Fibroblast of skin of right quadriceps (primary cell): ENCODE measurements at regions not wholly inside any gene's neighbourhood (a gene's known extent, or its start where the extent isn't known, plus 50 kb on each side); places are given as distances from the start of the nearest gene placed in this dataset.
A peak's percentile ranks its signal among the peaks of the same experiment; 100 is the strongest.

ENCODE experiments used
- DNase-seq: peaks from one replicate; pipeline ENCODE4 v3.0.0-alpha.2; 2013

DNA sequence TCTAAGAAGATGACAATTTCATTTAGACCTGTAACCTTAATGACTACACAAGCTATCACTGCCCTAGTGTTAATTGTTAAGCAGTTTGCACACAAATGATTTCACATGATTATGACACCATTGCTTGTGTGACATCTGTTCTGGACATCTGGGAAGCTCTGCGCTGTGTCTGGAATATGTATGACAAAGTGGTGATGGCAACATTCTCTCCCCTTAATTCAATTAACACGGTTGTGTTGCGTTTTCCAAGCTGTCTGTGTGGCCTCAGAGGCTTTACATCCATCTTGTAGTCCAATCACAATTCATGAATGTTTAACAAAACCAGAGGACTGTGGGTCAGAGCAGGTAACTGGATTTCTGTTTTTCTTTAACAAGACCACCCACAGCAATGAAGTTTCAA is 204.4 kb downstream of the COG6 start:
- DNase-seq, result no peak

GRCh38 chr13:39862900-39863299 is 207.4 kb downstream of the COG6 start:
- no peak for DNase-seq

DNA sequence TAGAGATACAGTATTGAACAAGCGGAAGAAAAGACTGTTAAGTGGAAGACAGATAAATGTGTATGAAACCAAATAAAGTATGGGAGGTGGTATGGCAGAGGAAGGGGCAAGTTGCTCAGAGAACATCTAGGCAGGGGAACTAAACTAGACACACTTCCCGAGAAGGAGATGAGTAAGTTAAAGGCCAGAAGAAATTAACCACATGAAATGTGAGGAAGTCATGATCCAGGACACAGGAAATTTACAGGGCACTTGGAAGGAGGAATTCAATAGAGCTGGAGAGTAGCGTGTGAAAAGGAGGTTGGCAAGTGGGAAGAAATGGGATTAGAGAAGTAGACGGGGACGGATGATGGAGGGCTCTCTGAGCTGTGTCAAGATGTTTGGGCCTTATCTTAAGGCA is 208.8 kb downstream of the COG6 start:
- DNase-seq, result no peak

DNA sequence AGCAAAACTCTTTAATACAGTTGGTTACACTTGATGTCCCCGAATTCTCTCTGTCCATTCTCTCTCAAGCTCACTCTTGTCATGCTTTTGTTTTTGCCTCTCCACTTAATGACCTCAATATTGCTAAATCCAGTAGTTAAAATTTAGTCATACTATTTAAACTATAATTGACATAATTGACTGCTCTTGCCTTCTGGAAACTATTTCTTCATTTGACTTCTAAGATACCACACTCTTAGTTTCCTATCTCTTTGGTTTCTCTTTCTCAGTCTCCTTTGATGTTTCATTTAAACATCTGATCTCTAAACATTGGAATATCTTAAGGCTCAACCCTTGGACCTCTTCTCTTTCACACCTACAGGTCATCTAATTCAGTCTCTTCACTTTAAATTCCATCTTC is 211.3 kb downstream of the COG6 start:
- no peak for DNase-seq

DNA sequence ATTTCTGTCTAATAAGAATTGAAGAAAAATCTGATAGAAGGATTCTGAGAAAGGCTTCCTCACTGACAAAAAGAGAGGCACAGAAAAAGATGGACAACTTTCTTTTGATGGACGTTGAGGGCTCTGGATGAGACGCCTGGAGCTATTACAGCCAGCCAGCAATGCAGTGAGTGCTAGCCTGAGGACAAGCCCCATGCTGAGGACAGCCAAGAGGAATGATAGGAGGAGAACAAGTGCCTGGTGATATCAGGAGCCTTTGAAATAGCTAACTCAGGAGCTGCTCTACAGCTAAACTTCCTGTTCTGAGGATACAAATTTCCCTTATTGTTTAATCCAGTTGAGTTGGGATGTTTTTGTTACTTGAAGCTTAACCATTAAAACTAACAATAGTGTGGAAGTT is 212.3 kb downstream of the COG6 start:
- DNase-seq, result no peak

GRCh38 chr13:39870197-39870747 is 214.8 kb downstream of the COG6 start:
- peak; percentile 23 for DNase-seq

GRCh38 chr13:39874331-39875053 is 219.0 kb downstream of the COG6 start:
- DNase-seq, result no peak

DNA sequence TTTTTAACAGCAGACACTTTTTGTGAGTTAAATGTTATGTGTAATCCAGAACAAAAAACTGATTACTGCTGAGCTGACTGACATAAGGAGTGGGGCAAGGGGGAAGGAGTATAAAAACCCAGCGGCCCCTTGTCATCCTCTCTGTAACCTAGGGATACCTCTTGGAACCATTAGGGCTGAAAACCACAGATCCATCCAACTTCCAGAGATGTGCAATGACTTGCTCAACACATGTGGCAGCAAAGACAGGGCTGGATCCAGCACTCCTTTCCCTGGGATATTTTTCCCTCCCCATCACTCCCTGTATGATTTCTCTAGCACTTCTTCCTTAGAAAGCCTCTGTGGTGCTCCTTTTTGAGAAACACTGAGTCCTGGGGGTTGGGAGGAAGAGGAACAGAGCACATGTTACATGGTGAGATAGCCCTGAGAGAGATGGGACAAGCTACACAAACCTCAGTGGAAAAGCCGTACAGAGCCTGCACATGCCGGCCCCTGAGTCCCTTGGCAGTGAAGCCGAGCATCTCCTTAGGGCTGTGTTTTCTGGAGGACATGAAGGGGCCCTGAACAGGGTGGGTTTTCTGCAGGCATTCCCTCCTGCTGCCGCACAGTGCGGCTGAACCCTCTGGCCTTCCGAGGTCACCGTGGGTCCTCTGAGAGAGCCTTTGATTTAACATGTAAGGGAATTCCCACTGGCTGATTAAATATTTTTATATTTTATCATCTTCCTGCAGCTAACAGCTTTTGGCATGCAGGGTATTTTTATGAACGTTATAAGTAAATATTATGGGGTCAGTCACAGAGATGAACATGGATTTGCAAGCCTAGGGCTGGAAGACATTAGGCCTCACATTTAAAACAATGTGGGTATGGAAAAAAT is 219.9 kb downstream of the COG6 start:
- peak; percentile 29 for DNase-seq

DNA sequence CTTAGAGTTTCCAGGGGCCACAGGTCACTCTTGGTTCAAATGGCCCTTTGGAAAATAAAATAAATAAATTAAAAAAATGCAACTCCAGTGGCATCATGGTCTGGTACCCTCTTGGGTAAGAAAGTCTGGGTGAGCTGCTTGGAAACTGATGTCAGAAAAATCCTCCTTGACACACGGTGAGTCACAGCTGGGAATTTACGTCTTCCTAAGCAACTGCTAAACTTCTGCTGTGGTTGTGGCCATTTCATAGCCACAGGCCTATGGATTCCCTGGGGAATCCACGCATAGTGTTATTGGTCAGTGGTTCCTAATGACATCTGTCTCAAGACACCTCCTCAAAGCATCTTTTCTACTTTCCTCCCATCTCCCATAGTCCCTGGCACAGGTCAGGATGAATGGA is 220.8 kb downstream of the COG6 start:
- DNase-seq, result peak; percentile 95

DNA sequence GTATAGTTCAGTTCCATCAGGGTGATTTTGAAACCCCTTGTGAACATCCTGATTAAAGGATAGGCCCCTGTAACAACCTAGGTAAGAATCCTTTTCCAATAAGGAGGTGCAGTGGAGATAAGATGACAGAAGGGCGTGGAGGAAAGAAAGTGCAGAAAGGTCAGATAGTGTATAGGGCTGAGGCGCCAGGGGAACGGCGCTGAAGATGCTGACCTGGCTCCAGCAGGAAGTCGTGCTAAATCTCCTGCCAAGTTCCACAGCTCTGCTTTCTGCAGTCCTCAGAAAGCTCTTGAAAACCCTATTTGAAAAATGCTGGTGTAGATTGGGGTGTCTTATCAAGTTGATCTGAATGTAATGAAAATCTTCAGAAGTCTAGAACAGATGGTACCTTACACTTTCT is 221.7 kb downstream of the COG6 start:
- DNase-seq, result no peak

DNA sequence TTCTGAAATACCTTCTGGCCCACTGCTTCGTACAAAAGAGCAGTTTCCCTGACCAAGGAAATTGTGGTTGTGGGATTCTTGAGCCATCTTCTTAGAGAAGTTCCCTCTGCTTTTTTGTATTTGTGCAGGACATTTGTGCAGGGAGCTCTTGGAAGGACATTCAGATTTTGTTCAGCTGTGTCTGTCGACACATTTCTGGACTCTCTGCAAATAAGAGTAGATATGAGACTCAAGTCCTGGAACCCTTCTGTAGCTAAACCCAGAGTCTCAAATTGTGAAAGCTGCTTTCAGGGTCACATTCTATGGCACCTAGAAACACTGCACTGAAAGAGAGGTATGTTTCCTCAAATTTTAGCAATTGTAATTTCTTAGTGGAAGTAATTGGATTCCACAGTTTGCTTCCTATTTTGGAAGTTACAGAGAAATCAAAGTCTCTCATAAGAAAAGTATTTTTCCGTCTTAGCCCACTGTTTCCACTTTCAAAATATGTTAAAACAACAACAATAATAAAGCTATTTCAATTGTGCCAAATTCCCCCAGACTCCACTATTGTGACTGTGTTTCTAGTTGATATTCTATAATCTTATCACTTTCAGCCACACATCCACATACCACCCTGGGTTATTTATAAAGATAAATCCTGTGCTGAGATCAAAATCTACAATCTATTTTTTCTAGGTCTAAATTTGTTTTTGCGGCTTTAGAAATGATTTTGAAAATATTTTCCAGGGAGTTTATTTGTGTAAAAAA is 224.0 kb downstream of the COG6 start:
- DNase-seq, result no peak

DNA sequence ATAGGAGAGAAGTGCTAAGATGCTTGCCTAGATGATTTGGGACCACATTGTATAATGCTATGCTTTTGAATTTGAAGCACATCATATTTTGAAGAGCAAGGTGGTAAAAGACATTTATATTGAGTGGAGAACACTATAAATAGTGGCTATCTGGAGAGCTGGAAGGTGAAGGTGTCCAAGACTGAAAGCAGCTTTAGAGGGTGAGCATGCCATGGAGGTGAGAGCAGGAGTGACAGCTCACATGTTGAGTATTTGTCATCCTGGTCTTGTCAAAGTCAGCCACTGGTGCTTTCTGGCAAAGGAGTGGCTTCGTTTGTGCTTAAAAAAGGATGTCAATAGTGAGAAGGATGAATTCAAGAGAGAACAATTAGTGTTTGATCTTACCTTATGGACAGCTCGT is 225.9 kb downstream of the COG6 start:
- DNase-seq, result no peak

DNA sequence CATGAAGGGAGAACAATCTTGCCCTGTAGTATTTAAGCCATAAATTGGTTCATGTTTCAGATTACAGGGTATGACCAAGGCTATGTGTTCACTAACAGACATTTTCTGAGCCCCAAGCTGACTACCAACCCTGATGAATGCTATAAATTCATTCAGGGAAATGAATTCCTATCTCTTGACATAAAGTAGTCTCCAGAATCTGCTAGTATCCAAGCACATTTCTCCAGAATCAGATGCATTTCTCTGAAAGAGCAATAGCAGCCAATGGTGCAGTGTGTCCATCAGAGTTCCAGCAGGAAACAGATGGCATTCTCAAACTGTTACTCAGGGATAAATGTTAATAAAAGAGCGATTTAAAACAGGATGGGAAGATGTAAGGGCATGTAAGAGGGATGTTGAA is 226.4 kb downstream of the COG6 start:
- DNase-seq, result peak; percentile 86

DNA sequence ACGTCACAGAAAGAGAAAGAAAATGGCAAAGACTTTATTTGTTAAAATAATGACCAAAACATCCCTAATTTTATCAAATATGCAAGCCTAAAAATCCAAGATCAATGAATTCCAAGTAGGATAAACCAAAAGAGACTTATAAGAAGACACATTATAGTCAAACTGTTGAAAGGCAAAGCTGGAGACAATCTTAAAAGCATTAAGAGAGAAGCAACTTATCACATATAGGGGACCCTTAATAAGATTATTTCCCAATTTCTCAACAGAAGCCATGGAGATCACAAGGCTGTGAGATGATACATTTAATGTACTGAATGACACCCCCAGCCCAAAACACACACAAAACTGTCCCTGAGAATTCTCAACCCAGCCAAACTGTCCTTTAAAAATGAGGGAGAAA is 228.7 kb downstream of the COG6 start:
- no peak for DNase-seq

DNA sequence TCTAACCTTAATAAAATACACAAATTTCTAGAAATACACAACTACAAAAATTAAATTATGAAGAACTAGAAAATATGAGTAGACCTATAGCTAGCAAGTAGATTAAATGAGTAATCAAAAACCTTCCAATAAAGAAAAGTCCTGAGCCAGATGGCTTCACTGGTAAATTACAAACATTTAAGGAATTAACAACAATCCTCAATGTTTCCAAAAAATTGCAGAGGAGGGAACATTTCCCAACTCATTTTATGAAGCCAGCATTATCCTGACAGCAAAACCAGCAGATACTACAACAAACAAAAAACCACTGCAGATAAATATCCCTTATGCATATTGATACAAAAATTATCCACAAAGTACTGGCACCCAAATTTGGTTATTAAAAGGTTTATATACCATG is 230.9 kb downstream of the COG6 start:
- no peak for DNase-seq

- DNase-seq, result no peak
These were observed 231.9 kb downstream of the COG6 start for GRCh38 chr13:39887387-39887786.

DNA sequence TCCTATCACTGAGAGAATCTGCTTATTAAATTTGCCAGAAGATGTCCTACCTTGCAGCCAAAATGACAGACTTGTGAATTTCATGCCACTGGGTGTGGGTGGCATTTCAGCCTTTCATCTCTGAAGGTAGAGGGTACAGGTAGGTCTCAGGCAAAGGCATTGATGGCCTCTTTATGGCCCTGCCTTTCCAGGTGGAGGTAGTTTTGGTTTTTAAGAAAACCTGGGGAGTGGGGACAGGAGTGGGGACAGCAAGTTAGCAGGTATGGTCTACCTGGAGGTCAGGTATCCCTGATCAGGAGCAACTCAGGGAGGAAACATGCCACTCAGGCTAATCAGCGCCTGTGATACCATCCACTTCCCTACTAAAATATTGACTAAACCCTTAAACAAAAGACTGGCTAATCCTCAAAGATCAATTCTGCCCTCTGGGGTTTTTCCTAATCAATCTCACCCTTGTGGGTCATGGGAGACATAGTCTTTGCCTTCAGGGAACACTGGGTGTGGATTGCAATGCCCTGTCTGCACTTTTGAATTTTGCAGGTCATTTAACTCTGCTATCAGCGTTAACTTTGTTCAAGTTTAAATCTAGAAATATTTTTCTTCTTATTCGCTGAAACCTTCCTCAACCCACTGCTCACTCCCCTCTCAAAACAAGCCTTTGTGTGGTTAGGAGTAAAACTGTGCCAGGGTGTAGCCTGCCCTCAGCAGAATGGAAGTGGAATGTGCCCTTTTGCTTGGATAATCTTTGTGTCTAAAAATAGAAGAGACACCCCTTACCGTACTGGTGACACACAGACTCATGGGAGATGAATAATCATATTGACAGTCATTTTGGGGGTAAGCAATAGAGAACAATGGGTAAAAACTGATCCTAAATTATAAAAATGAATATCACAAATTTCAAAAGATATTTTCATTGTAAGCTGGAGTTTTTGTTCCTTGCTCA is 233.7 kb downstream of the COG6 start:
- DNase-seq, result no peak

DNA sequence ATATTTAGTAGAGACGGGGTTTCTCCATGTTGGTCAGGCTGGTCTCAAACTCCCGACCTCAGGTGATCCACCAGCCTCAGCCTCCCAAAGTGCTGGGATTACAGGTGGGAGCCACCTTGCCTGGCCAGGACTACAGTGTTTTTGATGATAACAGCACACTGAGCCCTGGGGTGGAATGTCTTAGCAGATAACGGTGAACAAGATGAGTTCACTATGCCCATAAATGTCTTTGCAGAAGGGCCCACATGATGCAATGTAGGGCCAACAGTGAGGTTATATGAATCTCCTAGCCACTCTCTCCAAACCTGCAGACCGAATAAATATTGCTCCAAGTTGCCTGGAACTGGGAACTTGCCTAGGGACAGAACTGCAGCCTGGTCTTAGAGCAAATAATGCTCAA is 235.1 kb downstream of the COG6 start:
- no peak for DNase-seq

DNA sequence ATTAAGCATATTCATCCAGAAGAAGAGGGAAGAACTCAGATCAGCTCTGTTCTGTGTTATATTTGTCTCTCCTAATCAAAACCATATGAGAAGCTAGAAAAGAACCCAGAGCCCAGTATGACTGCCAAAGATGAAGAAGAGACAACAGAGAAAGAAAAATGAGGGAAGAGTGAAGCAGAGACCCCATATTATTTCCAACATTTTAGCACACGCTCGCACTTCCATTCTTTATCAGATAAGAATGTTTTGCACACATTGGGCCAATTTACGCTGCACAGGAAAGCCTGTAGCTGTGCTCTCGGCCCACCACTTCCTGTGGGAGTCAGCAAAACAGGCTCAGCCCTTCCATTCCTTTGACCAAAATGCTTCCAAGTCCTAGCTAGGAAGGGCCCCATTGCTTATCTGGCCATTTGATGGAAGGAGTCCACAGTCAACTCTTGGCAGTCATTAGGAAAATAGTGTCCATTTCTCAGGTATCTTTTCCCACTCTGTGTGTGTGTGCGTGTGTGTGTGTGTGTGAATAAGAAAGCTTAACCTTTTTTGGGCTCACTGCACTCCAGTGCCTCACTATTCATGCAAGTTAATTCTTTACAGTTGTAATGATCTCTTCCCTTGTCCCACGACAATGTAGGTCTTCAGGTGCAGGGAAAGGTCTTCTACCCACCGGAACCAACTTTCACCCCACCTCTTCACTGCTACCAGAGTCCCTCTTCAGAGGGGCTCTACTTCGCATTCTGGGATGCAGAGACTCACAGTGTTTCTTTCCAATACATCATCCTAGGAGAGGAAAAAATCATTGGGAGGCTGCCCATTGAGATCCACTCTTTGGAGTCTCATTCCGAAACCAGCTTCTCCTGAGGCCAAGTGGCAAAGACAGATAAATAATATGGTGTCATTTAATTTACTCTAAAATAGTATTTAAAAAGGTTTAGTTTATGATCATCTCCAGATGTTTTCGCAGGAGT is 237.5 kb downstream of the COG6 start:
- peak; percentile 66 for DNase-seq

DNA sequence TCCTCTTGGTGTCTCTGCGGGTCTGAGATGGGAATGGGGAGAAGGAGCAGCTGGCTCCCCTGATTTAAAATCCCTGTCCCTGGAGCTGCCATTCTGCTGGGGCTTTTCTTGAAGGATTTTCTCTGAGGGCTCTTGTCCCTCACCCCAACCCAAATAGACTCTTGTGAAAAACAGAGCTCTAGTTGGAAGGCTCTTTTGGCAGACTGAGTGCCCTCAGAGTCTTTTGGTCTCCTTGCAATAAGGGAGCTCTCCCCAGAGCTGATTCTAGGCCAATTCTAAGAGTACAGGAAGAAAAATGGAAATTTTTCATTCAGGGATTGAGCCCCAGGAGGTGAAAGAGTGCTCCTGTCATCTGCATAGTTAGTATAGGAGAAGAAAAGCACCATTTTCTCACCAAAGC is 238.3 kb downstream of the COG6 start:
- DNase-seq, result no peak

DNA sequence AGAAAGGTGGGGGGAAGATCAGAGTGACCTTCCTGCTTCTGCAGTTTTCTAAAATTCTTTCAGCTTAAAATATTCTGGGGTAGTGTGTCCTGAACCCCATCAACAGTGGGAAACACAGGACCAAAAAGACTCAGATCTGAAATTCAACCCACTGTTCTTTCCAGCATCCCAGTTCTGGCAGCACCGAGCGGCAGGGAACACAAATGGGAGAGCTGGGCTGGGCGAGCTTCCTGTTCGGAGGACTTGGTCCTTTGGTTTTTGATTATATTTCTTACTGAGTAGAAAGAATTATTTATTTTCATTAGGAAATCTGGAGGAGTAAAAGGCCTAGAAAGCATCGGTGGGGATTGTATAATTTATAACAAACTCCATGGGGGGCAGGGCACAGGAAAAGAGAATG is 239.1 kb downstream of the COG6 start:
- DNase-seq, result no peak
